ENCODE measurements at regions not wholly inside any gene's neighbourhood (a gene's known extent, or its start where the extent isn't known, plus 50 kb on each side); places are given as distances from the start of the nearest gene placed in this dataset.

DNA sequence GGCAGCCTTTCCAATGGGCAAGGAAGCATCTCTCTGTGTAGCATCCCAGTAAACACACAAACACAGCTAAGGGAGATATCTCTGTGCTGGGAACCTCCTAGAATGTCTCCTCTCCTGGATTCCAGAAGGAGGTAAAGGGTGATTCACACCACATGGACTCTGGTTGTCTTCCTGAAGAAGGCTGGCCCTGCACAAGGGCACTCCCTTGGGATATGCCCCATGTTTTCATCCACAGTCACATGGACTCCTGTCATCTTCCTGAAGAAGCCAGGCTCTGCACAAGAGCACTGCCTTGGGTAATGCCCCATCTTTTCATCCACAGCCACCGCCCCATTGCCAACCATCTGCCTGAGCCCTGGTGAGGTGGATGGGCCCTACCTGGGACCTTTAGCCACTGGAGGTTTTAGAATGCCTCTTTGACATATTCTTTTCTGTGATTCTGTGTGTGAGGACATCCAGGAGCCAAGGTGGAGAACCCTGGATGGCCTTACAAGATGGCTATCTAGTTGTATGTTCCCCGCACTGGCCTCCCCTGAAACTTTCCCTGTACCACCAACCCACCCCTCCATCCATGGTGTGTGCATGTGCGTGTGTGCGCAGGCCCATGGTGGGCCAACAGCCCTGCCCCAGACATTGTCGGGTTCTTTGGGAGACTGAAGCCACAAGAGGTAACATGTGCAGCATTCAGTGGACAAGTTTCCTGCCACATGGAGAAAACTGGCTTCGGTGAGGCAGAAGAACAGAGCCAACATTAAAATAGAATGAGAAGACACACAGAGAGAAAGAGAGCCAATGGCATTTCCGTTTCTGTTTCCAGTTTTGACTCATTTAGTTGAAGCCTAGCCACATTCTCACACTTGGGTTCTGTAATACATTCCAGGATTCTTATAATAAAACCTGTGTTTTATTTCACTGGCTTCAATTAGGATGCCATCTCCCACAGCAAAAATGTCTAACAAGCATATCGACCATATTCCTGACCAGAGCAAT lies 110.2 kb upstream of the CST7 start:
- ATAC-seq (ENCODE audit: low read depth) (no peak), DNase-seq (no peak)
- TF ChIP-seq, protein P1, sequence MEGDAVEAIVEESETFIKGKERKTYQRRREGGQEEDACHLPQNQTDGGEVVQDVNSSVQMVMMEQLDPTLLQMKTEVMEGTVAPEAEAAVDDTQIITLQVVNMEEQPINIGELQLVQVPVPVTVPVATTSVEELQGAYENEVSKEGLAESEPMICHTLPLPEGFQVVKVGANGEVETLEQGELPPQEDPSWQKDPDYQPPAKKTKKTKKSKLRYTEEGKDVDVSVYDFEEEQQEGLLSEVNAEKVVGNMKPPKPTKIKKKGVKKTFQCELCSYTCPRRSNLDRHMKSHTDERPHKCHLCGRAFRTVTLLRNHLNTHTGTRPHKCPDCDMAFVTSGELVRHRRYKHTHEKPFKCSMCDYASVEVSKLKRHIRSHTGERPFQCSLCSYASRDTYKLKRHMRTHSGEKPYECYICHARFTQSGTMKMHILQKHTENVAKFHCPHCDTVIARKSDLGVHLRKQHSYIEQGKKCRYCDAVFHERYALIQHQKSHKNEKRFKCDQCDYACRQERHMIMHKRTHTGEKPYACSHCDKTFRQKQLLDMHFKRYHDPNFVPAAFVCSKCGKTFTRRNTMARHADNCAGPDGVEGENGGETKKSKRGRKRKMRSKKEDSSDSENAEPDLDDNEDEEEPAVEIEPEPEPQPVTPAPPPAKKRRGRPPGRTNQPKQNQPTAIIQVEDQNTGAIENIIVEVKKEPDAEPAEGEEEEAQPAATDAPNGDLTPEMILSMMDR (IDR thresholded peaks at IDR 0.05): no peak
- Mint-ChIP-seq H3K4me3 (no peak overlapping the region), H3K27me3 (peaks cover 25% of the 10 kb centered on the region), H3K27ac (no peak overlapping the region), H3K4me1 (peaks cover 16% of the 10 kb centered on the region), H3K9me3 (no peaks in the 10 kb centered on the region), H3K36me3 (ENCODE audit: low read depth) (no peaks in the 10 kb centered on the region)
- POLR2A ChIA-PET: no interaction called here
- intact Hi-C loops (cut with micrococcal nuclease): no loop called here
- CTCF ChIA-PET: no interaction called here

DNA sequence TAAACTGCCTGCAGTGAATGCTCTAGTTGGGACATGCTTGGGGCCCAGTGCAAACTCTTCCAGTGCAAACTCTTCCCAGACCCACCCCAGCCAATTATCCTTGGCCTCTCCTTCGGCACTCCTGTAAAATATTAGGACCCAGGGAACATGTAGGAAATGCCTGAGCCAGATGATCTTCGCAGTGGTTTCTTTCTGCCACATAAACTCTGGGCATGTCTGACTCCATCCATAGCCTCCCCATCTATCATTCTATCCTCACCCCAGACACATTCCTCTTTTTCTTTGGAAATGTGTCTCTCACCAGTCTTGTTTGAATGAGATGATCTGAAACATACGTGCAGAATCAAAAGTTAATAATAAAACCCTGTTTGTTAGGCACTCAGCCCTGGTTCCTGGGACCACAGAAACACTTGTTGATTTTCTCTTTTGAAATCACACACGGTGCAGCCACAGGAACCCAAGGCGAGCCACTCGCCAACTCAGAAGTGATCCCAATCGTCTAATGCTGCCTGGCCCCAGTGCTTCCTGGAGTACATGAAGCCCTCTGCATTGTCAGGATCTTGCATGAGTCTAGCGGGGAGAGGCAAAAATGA lies 108.9 kb upstream of the CST7 start:
- POLR2A ChIA-PET: no interaction called here
- H3K4me1 Mint-ChIP-seq: peaks cover 16% of the 10 kb centered on the region
- ATAC-seq (ENCODE audit: low read depth) (no peak), DNase-seq (no peak)
- H3K27ac Mint-ChIP-seq: no peak overlapping the region
- intact Hi-C loops (cut with micrococcal nuclease): no loop called here
- H3K27me3 Mint-ChIP-seq: peaks cover 25% of the 10 kb centered on the region
- H3K36me3 Mint-ChIP-seq (ENCODE audit: low read depth): no peaks in the 10 kb centered on the region
- H3K9me3 Mint-ChIP-seq: peaks cover 2% of the 10 kb centered on the region
- CTCF ChIA-PET: no interaction called here
- TF ChIP-seq, protein P1 (IDR thresholded peaks at IDR 0.05): no peak
- H3K4me3 Mint-ChIP-seq: no peak overlapping the region

DNA sequence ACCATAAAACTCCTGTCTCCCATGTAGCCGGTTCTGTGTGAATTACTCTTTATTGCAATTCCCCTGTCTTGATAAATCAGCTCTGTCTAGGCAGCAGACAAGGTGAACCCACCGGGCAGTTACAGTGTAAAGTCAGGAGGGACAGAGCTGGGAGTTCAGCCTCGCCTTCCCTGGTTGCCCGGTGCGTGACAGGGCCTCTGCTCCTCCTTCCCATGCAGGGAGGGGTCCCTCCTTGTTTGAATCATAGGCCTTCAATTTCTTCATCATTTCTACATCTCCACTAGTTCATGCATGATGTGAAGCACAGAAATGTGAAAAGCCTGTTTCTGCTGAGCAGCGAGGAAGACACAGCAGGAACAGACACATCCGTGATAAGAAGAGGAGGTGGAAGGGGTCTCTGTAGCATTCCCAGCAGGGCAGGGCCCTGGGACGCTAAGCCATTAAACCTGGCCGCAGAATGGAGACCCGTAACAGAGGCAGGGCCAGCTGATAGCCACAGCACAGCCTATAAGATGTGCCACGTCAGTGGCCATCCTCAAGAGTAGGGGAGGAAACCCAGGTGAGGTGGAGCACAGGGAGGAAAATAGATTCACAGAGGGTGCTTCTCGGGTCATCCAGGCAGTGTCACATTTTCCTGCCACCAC lies 106.7 kb upstream of the CST7 start:
- Mint-ChIP-seq H3K4me3 (no peak overlapping the region), H3K27ac (no peak overlapping the region), H3K9me3 (peaks cover 2% of the 10 kb centered on the region), H3K4me1 (peaks cover 20% of the 10 kb centered on the region), H3K36me3 (ENCODE audit: low read depth) (peaks cover 4% of the 10 kb centered on the region), H3K27me3 (peaks cover 30% of the 10 kb centered on the region)
- POLR2A ChIA-PET: interaction anchor here (0.7 kb wide), 1 partner anchor 11 kb away, joined by 3 read pairs; no protein-coding TSS in a partner anchor
- ATAC-seq (ENCODE audit: low read depth) (no peak), DNase-seq (no peak)
- intact Hi-C loops (cut with micrococcal nuclease): no loop called here
- CTCF ChIA-PET: interaction anchor here (1.0 kb wide), 1 partner anchor 8 kb away, joined by 3 read pairs; no protein-coding TSS in a partner anchor
- TF ChIP-seq, protein P1 (IDR thresholded peaks at IDR 0.05): no peak

DNA sequence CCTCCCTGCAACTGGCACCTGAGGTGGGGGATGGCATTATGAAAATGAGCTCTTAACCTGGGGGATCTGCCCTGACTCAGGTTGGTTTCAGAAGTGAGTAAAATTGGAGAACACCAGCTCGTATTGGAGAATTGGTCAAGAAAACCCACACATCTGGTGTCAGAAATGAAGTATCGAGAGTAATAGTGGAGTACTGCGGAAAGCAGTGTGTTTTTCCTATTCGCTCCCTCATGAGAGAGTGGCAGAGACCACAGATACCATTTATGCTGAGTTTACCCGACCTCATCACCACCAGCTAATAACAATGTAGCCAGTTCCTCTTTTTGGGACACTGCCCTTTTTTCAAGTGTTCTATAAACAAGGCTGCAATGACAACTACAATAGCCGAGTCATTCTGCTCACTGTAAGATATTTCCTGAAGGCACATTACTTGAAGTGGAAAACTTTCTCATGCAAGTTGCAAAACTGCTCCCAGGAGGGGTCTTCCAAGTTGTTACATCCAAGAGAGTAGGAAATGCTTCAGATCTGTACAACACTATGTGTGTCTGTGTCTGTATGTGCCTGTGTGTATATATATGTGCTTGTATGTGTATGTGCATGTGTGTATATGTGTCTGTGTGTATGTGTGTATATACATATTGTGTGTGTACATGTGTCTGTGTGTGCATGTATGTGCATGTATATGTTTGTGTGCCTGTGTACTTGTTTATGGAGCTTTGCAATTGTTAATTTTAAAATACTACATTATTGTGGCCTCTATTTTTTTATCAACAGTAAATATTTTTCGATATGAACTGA lies 106.0 kb upstream of the CST7 start:
- Mint-ChIP-seq H3K36me3 (ENCODE audit: low read depth) (peaks cover 4% of the 10 kb centered on the region), H3K4me3 (no peak overlapping the region), H3K9me3 (peaks cover 7% of the 10 kb centered on the region), H3K27ac (no peak overlapping the region), H3K27me3 (peaks cover 29% of the 10 kb centered on the region), H3K4me1 (peaks cover 20% of the 10 kb centered on the region)
- ATAC-seq (ENCODE audit: low read depth) (peak; percentile 84), DNase-seq (no peak)
- intact Hi-C loops (cut with micrococcal nuclease): no loop called here
- ChIA-PET CTCF (no interaction called here), POLR2A (interaction anchor here (0.7 kb wide), 1 partner anchor 10 kb away, joined by 3 read pairs; no protein-coding TSS in a partner anchor)
- TF ChIP-seq, protein P1 (IDR thresholded peaks at IDR 0.05): no peak
